COLO829 (cell line): ENCODE measurements at regions not wholly inside any gene's neighbourhood (a gene's known extent, or its start where the extent isn't known, plus 50 kb on each side); places are given as distances from the start of the nearest gene placed in this dataset.
A peak's percentile ranks its signal among the peaks of the same experiment; 100 is the strongest.
"Not testable (repeated sequence)": the region's sequence is repeated elsewhere in the genome, so short reads cannot be mapped to it uniquely, and the experiment has no call there.

ENCODE experiments used
- DNase-seq: peaks from one replicate; pipeline ENCODE4 v3.0.0; 2012; ENCODE audit warnings: low spot score

DNA sequence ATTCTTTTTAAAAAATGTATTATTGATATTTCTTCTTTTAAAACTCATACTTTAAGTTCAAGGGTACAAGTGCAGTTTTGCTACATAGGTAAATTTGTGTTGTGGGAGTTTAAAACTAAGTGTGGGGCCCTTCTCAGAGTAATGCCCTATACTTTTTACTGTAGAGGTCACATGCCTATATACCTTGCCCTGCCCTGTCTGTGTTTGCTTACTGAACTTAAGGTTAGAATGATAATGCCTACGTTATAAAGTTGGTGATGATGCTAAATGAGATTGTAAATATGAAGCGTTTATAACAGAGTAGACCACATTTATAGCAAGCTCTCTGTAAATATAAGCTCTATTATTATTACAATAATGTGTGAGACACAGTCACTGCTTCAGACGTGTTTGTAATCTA is 261.9 kb downstream of the RASSF9 start:
- no peak for DNase-seq

- peak; percentile 83 for DNase-seq
Observed at GRCh38 chr12:85575120-85576096, 260.8 kb downstream of the RASSF9 start.

DNA sequence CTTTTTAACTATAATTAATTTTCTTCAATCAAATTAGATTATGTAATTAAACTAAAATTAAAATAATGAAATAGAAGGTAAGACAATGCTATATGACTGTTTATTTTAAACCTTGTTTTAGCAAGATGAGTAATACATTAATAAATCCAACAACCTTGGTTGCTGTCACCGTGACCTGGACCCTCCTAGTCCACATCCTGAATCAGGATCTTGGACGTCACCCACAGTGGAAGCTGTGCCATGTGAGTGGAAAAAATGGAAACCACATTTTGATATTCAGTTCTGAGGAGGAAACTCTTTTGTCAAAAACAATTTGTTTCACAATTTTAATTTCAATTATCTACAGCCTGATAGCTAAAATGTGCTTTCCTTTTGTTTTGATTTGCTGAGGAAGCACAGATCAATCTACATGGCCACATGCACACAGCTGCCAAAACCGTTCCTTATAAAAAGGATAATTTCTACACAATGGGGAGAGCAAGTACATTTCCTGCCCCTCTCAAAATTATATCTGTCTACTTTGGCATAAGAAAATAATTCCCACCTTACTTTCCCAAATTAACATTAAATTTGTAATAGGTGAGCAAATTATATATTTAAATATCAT is 255.5 kb downstream of the RASSF9 start:
- DNase-seq = no peak

DNA sequence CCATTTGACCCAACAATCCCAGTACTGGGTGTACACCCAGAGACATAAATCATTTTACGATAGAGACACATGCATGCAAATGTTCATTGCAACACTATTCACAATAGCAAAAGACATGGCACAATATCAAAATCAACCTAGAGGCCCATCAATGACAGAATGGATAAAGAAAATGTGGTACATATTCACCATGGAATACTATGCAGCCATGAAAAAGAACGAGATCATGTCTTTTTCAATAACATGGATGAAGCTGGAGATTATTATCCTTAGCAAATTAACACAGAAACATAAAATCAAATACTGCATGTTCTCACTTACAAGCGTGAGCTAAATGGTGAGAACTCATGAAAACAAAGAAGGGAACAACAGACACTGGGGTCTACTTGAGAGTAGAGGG is 249.1 kb downstream of the RASSF9 start:
- DNase-seq = no peak

GRCh38 chr12:85588221-85588620 is 248.0 kb downstream of the RASSF9 start:
- DNase-seq = no peak

DNA sequence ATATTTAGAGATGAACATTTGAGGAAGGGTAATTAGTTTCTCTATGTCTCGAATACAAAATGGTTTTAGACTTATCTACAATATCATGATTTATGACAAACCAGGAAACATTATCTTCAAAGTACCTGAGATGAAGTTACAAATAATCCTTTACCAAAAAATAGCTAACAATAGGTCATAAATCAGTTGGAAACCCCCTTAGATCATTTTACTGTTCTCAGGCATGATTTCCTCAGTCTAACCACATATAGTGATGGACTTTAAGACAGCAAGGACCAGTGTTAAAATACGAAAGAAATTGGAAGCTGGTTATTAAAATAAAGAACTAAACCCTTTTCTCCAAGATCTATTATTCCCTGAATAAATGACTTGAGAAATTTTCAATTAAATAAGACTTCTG is 235.4 kb downstream of the RASSF9 start:
- DNase-seq = no peak

DNA sequence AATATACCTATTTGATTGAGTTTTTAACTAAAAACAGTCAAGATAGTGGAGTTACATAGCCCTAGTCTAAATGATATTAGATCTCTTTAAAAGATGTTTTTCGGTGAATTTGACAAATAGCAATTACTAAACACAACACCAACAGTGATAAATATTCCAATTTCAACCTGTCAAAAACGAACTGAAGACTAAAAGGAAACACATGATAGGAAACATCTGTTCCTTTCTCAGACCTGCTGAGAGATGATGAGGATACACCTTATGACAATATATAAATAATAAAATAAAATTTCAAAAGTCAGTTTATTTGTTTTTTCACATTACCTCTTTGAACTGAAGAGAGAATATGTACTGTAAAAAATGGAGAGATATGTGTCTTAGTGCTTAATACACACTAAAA is 232.7 kb downstream of the RASSF9 start:
- DNase-seq = no peak

GRCh38 chr12:85606455-85606854 is 229.8 kb downstream of the RASSF9 start:
- DNase-seq = no peak

- no peak for DNase-seq
Observed at GRCh38 chr12:85609778-85610177, 226.4 kb downstream of the RASSF9 start.

DNA sequence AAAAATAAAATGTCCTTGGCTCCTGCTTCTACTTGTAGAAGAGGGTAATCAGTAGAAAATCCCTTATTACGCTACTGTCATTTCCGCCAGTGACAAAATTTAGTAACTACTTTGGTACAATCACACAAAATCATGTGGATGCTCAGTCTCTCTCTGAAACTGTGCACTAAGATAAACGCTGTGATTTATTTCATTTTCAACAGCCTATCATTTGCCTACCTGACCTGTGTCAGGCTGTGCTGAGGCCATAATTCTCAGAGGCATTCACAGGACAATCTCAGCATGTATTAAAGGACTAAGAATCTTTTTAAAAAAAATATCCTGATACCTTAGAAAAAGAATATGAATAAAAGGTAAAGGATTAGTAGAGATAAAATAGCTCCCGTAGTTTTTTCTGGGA is 226.0 kb downstream of the RASSF9 start:
- no peak for DNase-seq

GRCh38 chr12:85616201-85616600 is 220.0 kb downstream of the RASSF9 start:
- DNase-seq = no peak

- no peak for DNase-seq
Observed at GRCh38 chr12:85617307-85618091, 218.7 kb downstream of the RASSF9 start.

- DNase-seq = peak; percentile 38
Observed at GRCh38 chr12:85621041-85621440, 215.2 kb downstream of the RASSF9 start.

DNA sequence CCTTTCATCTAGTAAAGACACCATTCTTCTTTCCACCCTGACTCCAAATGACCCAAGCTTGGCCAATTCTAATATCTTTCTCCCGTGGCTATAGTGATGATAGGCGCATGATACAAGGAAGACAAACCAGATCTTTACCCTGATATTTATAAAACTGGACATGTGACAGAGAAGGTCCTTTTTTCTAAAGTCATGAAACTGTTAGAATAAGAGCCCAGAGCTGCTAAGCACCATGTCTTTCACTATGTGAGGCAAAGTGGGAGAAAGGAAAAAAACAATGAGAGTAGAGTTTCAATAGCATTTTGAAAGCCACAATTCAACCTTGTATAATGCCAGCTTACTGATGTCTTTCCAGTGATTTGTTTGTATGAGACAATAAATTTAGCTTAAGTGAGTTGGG is 212.4 kb downstream of the RASSF9 start:
- no peak for DNase-seq

DNA sequence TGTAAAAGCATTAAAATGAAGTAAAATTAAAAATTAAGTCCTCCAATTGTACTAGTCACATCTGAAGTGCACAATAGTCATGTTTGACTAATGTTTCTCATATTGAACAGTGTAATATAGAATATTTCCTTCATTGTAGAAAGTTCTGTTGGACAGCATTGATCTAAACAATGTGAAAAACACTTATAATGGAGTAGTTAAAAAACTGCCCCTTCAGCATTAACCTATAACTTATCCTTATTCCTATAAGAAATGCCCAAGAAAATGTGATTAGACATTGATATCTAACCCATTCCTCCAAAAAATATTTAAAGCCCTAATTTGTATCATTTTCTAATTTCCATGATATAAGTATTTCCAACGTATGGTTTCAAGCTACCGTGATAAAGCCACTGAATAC is 210.7 kb downstream of the RASSF9 start:
- DNase-seq = no peak

GRCh38 chr12:85626001-85626783 is 210.0 kb downstream of the RASSF9 start:
- peak; percentile 91 for DNase-seq

GRCh38 chr12:85626784-85627171 is 209.4 kb downstream of the RASSF9 start:
- DNase-seq = no peak

GRCh38 chr12:85627584-85627983 is 208.6 kb downstream of the RASSF9 start:
- DNase-seq = peak; percentile 44

DNA sequence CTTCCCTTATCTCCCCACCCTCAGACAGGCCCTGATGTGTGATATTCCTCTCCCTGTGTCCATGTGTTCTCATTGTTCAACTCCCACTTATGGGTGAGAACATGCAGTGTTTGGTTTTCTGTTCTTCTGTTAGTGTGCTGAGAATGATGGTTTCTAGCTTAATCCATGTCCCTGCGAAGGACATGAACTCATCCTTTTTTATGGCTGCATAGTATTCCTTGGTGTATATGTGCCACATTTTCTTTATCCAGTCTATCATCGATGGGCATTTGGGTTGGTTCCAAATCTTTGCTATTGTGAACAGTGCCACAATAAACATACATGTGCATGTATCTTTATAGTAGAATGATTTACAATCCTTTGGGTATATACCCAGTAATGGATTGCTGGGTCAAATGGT is 207.6 kb downstream of the RASSF9 start:
- DNase-seq = not testable (repeated sequence)

DNA sequence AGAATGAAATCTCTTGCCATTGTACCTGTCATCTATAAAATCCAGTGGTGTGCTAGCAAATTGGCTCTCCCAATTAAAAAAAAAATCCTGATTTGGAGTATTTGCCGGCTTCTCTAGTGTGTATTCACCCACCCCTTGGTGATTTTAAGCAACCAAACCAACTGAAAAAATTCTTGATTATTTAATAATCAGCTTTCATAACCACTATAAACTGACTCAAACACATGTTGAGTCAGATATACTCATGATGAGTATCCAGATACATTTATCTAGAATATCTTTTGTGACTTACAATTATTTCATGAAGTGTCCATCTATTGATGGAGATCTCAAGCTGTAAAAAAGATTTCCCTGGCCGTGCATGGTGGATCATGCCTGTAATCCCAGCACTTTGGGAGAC is 205.4 kb downstream of the RASSF9 start:
- no peak for DNase-seq

GRCh38 chr12:85632390-85632789 is 203.8 kb downstream of the RASSF9 start:
- no peak for DNase-seq

DNA sequence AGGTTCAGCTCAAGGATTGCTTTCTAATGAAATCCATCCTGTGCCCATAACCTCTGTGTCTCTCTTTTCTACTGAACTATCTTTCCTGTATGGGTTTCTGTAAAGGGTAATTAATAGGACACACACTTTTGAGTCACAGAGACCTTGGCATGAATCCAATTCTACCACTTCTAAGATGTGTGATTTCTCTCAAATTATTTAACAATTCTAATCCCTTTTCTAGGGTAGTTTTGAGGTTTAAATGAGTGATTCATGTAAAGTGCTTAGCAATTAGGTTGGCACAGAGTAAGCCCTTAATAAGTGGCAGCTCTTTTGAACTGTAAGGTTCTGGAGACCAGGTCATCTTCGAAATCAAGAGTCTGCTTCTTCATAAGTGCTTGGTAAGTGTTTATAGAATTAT is 202.7 kb downstream of the RASSF9 start:
- no peak for DNase-seq
